ENCODE measurements at regions not wholly inside any gene's neighbourhood (a gene's known extent, or its start where the extent isn't known, plus 50 kb on each side); places are given as distances from the start of the nearest gene placed in this dataset.

GRCh38 chr21:31424058-31424457 is 80.0 kb upstream of the TIAM1 start (continued):
- no peak for TF ChIP-seq CTCF (IDR thresholded peaks at IDR 0.05 in 2 of 3, conservative IDR thresholded peaks at IDR 0.05 in 1 of 3; ENCODE audit: control insufficient read depth in 2 of 3, extremely low read depth in 1 of 3, insufficient read depth in 1 of 3, low read depth in 3 of 3, low read length in 3 of 3)
- TF ChIP-seq MYC (IDR thresholded peaks at IDR 0.05; ENCODE audit: insufficient read depth, insufficient read length, insufficient replicate concordance, low read length, severe bottlenecking), result no peak
- TF ChIP-seq SPI1 (IDR thresholded peaks at IDR 0.05; ENCODE audit: borderline replicate concordance, insufficient read depth, low read depth, low read length), result no peak
- TF ChIP-seq IKZF2 (IDR thresholded peaks at IDR 0.05), result no peak

DNA sequence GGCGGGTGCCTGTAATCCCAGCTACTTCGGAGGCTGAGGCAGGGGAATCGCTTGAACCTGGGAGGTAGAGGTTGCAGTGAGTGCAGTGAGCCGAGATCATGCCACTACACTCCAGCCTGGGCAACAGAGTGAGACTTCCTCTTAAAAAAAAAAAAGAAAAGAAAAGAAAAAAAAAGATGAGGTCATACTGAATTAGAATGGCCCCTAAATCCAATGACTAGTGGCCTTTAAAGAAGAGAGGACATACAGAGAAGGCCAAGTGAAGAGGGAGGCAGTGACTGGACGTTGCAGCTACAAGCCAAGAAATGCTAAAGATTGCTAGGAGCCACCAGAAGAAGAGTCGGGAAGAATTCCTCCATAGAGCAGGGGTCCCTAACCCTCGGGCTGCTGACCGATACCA is 76.9 kb upstream of the TIAM1 start:
- BruUV-seq (replicated peaks), result no TSS peak
- no peak overlapping the region for H3K27ac ChIP-seq (ENCODE audit: control insufficient read depth, insufficient read depth)
- H3K36me3 ChIP-seq (ENCODE audit: control insufficient read depth in 2 of 2, insufficient read depth in 2 of 2, low read length in 1 of 2), result no peaks in the 10 kb centered on the region
- SMC1A ChIA-PET (ENCODE audit: uncharacterized antibody, unreplicated experiment), result no interaction called here
- no peak for DNase-seq (ENCODE audit: low read depth, low spot score)
- POLR2A ChIA-PET, result no interaction called here
- in situ Hi-C loops (cut with MboI) (no loop called here), intact Hi-C loops (cut with micrococcal nuclease; ENCODE audit: unreplicated experiment) (no loop called here)
- H2AFZ ChIP-seq (ENCODE audit: control insufficient read depth, low read depth, low read length), result no peak overlapping the region
- ATAC-seq, result no peak
- H3K27me3 ChIP-seq (replicated peaks in 1 of 2; ENCODE audit: control insufficient read depth in 2 of 2, insufficient read depth in 2 of 2, low read length in 1 of 2), result no peaks in the 10 kb centered on the region
- RAD21 ChIA-PET (ENCODE audit: unreplicated experiment), result no interaction called here
- no peak overlapping the region for H3K4me3 ChIP-seq
- no peaks in the 10 kb centered on the region for H4K20me1 ChIP-seq (ENCODE audit: control insufficient read depth, insufficient read depth)
- H3K4me2 ChIP-seq (ENCODE audit: control insufficient read depth, insufficient read depth), result no peak overlapping the region
- CTCF ChIA-PET, result interaction anchor here (1.0 kb wide), 1 partner anchor 23 kb away, joined by 3 read pairs; no protein-coding TSS in a partner anchor
- no peak for FAIRE-seq
- no peaks in the 10 kb centered on the region; the same call in 2 of the 3 replicates for H3K9me3 ChIP-seq (replicated peaks; ENCODE audit: control insufficient read depth, insufficient read depth, low read length)
- no peaks in the 10 kb centered on the region for H3K4me1 ChIP-seq (ENCODE audit: control insufficient read depth, insufficient read depth, low read length)
- H3K9ac ChIP-seq (ENCODE audit: control insufficient read depth, insufficient read depth, low read length), result no peak overlapping the region
- 42% methylated on average over 8 of the region's 8 CpGs for WGBS (ENCODE audit: insufficient coverage, insufficient replicate concordance, low lambda C conversion rate, missing lambda C conversion rate)
- H3K79me2 ChIP-seq (ENCODE audit: control insufficient read depth, insufficient read depth, low read length), result no peaks in the 10 kb centered on the region
- TF ChIP-seq, protein P1, sequence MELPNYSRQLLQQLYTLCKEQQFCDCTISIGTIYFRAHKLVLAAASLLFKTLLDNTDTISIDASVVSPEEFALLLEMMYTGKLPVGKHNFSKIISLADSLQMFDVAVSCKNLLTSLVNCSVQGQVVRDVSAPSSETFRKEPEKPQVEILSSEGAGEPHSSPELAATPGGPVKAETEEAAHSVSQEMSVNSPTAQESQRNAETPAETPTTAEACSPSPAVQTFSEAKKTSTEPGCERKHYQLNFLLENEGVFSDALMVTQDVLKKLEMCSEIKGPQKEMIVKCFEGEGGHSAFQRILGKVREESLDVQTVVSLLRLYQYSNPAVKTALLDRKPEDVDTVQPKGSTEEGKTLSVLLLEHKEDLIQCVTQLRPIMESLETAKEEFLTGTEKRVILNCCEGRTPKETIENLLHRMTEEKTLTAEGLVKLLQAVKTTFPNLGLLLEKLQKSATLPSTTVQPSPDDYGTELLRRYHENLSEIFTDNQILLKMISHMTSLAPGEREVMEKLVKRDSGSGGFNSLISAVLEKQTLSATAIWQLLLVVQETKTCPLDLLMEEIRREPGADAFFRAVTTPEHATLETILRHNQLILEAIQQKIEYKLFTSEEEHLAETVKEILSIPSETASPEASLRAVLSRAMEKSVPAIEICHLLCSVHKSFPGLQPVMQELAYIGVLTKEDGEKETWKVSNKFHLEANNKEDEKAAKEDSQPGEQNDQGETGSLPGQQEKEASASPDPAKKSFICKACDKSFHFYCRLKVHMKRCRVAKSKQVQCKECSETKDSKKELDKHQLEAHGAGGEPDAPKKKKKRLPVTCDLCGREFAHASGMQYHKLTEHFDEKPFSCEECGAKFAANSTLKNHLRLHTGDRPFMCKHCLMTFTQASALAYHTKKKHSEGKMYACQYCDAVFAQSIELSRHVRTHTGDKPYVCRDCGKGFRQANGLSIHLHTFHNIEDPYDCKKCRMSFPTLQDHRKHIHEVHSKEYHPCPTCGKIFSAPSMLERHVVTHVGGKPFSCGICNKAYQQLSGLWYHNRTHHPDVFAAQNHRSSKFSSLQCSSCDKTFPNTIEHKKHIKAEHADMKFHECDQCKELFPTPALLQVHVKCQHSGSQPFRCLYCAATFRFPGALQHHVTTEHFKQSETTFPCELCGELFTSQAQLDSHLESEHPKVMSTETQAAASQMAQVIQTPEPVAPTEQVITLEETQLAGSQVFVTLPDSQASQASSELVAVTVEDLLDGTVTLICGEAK (IDR thresholded peaks at IDR 0.05; ENCODE audit: borderline replicate concordance), result no peak
- TF ChIP-seq SPI1 (IDR thresholded peaks at IDR 0.05; ENCODE audit: borderline replicate concordance, insufficient read depth, low read depth, low read length), result no peak
- TF ChIP-seq, protein P2, sequence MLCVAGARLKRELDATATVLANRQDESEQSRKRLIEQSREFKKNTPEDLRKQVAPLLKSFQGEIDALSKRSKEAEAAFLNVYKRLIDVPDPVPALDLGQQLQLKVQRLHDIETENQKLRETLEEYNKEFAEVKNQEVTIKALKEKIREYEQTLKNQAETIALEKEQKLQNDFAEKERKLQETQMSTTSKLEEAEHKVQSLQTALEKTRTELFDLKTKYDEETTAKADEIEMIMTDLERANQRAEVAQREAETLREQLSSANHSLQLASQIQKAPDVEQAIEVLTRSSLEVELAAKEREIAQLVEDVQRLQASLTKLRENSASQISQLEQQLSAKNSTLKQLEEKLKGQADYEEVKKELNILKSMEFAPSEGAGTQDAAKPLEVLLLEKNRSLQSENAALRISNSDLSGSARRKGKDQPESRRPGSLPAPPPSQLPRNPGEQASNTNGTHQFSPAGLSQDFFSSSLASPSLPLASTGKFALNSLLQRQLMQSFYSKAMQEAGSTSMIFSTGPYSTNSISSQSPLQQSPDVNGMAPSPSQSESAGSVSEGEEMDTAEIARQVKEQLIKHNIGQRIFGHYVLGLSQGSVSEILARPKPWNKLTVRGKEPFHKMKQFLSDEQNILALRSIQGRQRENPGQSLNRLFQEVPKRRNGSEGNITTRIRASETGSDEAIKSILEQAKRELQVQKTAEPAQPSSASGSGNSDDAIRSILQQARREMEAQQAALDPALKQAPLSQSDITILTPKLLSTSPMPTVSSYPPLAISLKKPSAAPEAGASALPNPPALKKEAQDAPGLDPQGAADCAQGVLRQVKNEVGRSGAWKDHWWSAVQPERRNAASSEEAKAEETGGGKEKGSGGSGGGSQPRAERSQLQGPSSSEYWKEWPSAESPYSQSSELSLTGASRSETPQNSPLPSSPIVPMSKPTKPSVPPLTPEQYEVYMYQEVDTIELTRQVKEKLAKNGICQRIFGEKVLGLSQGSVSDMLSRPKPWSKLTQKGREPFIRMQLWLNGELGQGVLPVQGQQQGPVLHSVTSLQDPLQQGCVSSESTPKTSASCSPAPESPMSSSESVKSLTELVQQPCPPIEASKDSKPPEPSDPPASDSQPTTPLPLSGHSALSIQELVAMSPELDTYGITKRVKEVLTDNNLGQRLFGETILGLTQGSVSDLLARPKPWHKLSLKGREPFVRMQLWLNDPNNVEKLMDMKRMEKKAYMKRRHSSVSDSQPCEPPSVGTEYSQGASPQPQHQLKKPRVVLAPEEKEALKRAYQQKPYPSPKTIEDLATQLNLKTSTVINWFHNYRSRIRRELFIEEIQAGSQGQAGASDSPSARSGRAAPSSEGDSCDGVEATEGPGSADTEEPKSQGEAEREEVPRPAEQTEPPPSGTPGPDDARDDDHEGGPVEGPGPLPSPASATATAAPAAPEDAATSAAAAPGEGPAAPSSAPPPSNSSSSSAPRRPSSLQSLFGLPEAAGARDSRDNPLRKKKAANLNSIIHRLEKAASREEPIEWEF (IDR thresholded peaks at IDR 0.05; ENCODE audit: insufficient replicate concordance, low read depth, low read length), result no peak
- TF ChIP-seq ZBTB33 (IDR thresholded peaks at IDR 0.05), result no peak
- TF ChIP-seq NR2F1 (conservative IDR thresholded peaks at IDR 0.05), result no peak
